D721Med (cell line): ENCODE measurements at regions not wholly inside any gene's neighbourhood (a gene's known extent, or its start where the extent isn't known, plus 50 kb on each side); places are given as distances from the start of the nearest gene placed in this dataset.

Source experiments
- DNase-seq: peaks from one replicate; pipeline ENCODE4 v3.0.0; 2011; ENCODE audit warnings: low spot score; ENCODE audit not compliant: insufficient read length
- FAIRE-seq: peaks from 2 replicates; lab custom pipeline; 2011; peaks lifted over from hg19 to GRCh38; lab: Jason Lieb, UNC
- CTCF ChIP-seq: IDR thresholded peaks from 2 replicates; pipeline ENCODE4 v1.5.1; 2012; ENCODE audit warnings: mild to moderate bottlenecking, control low read depth; ENCODE audit not compliant: insufficient read depth; ENCODE audit errors: missing control alignments

GRCh38 chr1:83500987-83501591 is 497.8 kb downstream of the TTLL7 start:
- no peak for TF ChIP-seq CTCF
- no peak for DNase-seq

GRCh38 chr1:83500531-83500930 is 498.4 kb downstream of the TTLL7 start:
- DNase-seq, result no peak
- TF ChIP-seq CTCF, result no peak
- FAIRE-seq, result no peak

More at GRCh38 chr1:83500987-83501591, 497.8 kb downstream of the TTLL7 start:
- no peak for FAIRE-seq

GRCh38 chr1:83499998-83500397 is 498.9 kb downstream of the TTLL7 start:
- DNase-seq (no peak), FAIRE-seq (no peak)
- no peak for TF ChIP-seq CTCF

GRCh38 chr1:83497563-83497962 is 501.4 kb downstream of the TTLL7 start:
- DNase-seq (no peak), FAIRE-seq (no peak)
- peak; percentile 11 for TF ChIP-seq CTCF

- no peak for TF ChIP-seq CTCF
- no peak for FAIRE-seq
- DNase-seq, result no peak
Observed at GRCh38 chr1:83495560-83495959, 503.4 kb downstream of the TTLL7 start.

GRCh38 chr1:83493633-83494032 is 505.3 kb downstream of the TTLL7 start:
- DNase-seq (no peak), FAIRE-seq (no peak)
- TF ChIP-seq CTCF, result no peak

- FAIRE-seq (no peak), DNase-seq (no peak)
- no peak for TF ChIP-seq CTCF
Observed at GRCh38 chr1:83491930-83492329, 507.0 kb downstream of the TTLL7 start.
